NCI-H446 treated with DMSO at 0.1 percent for 48 hours (cell line): ENCODE measurements at regions not wholly inside any gene's neighbourhood (a gene's known extent, or its start where the extent isn't known, plus 50 kb on each side); places are given as distances from the start of the nearest gene placed in this dataset.
"Not testable (repeated sequence)": the region's sequence is repeated elsewhere in the genome, so short reads cannot be mapped to it uniquely, and the experiment has no call there.

Experiments
- DNase-seq: peaks from one replicate; lab custom pipeline; 2025; lab: John Stamatoyannopoulos, UW

DNA sequence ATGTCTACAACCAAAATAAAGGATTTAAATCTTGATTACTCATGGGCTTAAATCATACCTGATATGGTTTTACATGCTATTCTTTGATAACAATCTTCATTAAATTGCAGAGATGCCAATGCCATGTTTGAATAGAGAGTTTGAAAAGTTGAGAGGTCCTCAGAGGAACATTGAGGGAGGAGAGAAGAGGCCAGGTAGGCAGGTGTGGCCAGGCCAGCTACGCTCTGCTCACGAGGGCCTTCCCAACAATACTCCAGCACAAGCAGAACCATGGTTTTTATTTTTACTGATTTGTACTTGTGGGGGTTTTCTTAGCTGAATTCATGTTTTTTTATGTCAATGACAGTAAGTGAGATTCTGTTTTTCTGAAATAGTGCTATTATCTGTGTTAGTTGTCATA is 158.1 kb upstream of the RFC3 start:
- no peak for DNase-seq

DNA sequence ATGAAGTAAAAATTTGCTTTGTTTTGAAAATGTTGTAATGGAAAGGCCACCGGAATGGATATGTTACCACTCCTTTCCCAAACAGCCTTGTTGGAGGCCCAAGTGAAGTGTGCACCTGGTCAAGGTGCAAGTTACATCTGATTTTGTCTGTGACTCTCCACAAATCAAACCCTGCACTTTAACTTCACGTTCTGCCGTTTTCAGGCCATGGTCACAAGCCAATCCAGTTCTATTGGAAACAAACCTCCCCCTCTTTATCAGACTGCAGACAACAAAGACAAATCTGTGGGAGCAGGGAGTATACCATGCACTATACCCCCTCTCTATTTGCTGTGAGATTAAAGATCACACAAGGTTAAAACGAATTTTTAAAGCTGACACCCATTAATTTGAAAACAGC is 155.6 kb upstream of the RFC3 start:
- no peak for DNase-seq

DNA sequence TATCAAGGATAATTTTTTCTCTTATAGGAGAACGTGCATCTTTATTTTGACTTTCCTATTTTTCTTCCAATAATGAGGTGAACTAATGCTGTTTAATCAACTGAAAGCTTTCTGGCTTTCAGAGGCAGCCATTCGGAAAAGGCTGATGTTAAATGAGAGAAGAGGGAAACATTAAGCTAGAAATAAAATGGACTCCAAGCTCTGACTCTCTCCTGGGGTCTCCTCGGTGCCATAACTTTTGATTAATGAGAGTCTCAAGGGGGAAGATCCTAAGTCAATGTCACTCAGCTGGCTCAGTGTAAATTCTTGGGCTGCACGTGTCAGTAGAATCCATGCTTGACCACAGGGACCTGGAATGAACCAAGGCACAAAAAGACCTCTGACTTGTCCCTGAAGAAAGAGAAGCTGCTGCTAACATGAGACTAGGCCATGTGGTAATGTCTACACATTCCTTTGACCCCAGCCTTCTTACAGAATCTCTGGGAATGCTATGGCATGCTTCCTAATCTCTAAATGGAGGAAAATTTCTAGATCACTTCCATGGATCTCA is 152.2 kb upstream of the RFC3 start:
- DNase-seq: no peak

DNA sequence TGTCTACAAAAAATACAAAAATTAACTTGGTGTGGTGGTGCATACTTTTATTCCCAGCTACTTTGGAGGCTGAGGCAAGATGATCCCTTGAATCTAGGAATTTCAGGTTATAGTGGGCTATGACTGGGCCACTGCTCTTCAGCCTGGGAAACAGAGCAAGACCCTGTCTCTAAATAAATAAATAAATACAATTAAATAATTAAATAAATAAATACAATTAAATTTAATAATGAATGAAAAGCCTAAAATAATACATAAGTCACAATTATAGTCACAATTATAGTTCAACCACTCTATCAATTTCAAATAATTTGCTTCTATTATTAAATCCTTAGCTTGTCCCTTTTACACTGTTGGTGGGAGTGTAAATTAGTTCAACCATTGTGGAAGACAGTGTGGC is 146.4 kb upstream of the RFC3 start:
- no peak for DNase-seq

DNA sequence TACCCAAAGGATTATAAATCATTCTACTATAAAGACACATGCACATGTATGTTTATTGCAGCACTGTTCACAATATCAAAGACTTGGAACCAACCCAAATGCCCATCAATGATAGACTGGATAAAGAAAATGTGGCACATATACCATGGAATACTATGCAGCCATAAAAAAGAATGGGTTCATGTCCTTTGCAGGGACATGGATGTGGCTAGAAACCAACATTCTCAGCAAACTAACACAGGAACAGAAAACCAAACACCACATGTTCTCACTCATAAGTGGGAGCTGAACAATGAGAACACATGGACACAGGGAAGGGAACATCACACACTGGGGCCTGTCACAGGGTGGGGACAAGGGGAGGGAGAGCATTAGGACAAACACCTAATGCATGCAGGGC is 145.9 kb upstream of the RFC3 start:
- not testable (repeated sequence) for DNase-seq

DNA sequence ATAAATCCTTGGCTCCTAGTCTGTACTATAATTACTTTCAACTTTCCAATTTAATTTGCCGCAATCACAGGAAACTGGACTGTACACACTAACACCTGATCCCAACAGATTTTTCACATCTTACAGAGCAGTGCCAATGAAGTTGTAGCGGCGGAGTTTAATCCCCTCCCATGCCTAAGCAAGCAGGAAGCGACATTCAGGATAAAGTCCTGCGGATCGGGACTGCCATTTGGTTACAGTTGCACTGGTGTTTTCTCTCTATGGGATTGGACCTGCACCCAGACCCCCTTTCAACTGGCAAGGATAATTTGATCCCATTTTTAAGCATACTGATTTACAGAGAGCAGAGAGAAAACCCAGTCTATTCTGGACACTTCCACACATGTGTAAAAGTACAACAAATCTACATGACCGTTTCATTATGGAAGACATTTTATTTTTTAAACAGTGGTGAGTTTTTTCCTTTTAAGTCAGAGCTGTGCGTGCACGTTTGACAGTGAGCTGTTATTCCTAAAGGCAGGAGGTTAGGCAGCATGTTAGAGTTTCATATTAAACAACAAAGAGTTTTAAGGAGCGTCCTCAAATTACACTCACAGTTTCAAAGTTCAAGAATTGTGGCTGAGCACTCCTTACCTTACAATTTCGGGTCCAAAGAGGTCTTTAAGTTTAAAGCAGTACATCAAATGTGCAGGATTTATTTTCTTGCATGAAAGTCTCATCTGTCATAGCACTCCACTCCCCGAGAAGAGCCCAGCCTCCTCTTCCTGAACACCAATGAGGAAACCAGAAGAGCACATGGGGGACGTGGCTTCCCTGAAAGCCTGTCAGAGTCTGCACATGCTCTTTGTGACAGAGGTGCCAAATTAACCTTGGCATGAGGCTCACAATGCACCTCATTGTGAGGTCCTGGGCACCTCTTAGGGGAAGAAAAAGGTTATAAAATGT is 141.6 kb upstream of the RFC3 start:
- peak; percentile 78 for DNase-seq

DNA sequence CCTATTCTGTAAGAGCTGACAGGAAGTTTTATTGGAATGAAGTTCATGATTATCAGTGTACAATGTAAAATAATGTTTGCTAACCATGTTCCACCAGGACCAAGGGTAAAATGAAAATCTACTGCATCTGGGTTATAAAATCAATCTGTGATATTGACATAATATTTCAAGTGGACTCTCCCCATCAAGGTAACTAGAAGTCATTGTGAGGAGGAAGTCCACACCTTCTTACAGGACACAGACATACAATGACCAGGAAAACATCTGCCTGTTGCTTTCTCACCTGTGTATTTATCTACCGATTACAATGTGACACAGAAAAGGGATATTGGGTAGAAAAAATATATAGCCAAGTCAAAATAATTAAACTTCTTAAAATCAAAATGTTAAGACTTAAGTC is 140.7 kb upstream of the RFC3 start:
- DNase-seq: no peak

DNA sequence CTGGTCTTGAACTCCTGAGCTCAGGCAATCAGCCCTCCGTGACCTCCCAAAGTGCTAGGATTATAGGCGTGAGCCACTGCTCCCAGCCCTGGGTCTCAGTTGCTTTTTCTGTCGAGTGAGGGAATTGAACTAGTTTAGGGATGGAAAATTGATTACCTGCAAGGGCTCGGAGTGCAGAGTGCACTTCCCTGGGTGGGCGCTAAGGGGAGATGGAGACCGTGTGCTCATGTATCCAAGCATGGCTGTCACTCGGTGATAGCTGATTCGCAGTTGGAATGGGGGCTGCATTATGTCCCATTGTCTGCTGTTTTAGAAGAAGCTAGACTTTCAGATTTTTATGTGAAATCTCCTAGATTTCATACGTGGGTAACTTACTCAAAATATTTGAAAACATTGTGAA is 139.9 kb upstream of the RFC3 start:
- DNase-seq: no peak

DNA sequence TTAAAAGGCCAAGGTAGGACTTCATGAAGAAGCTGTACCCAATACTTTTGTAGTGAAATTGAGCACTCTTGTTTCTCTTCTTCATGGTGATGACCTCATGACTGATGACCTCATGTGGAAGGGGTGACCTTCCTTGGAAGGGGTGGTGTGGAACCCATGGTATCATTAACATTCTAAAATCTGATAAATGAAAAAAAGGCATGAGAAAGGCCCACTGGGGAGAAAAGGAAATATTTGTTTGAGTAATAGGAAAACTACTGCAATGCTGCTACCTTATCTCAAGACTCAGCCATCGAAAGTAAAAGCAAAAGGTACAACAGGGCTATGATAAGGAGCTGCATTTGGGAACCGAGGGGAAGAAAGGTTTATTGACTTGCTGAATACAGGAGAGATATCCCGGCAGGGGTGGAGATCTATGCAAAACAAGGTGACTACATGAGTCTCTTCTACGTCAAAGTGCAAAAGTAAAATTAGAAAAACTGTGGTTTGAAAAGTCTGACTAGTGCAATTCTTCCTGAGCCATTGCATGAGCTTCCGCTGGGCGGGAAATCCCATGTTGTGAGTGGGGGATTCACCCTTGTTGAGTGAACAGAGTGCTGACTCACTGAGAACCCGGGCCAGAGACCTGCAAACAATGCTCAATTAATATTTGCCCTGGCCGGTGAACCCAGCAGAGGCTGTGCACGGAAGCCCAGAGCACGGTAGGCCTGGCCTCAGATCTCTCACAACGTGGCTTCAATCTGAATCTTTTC is 138.9 kb upstream of the RFC3 start:
- no peak for DNase-seq

DNA sequence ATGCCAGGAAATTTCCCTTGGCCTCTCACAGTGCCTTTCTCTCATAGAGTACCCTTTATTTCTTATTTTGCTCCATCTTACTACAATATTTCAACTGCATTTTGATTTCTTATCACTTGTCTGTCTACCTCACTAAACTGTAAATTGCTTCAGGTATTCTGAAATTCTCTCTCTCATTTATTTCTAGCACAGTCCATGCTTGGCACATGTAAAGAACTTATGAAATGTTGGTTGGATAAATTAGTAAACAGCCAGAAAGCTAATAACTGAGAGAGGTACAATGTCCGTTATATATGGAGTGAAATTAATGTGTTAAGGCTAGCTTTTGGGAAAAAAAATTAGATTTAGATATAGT is 138.3 kb upstream of the RFC3 start:
- DNase-seq: no peak

DNA sequence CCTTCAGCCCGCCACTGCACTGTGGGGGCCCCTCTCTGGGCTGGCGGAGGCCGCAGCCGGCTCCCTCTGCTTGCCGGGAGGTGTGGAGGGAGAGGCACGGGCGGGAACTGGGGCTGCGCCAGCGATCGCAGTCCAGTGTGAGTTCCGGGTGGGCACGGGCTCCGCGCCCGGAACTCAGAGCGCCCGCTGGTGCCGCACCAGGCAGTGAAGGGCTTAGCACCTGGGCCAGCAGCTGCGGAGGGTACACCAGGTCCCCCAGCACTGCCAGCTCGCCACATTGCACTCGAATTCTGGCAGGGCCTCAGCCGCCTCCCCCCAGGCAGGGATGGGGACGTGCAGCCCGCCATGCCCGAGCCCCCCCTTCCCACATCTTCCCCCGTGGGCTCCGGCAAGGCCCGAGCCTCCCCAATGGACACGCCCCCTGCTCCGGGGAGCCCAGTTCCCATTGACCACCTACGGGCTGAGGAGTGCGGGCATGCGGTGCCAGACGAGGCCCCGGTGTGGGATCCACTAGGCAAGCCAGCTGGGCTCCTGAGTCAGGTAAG is 135.9 kb upstream of the RFC3 start:
- DNase-seq: no peak

DNA sequence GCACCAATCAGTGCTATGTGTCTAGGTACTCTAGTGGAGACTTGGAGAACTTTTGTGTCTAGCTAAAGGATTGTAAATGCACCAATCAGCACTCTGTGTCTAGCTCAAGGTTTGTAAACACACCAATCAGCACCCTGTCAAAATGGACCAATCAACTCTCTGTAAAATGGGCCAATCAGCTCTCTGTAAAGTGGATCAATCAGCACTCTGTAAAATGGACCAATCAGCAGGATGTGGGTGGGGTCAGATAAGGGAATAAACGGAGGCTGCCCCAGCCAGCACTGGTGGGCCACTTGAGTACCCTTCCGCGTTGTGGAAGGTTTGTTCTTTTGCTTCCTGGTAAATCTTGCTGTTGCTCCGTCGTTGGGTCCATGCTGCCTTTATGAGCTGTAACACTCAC is 135.3 kb upstream of the RFC3 start:
- DNase-seq: not testable (repeated sequence)

DNA sequence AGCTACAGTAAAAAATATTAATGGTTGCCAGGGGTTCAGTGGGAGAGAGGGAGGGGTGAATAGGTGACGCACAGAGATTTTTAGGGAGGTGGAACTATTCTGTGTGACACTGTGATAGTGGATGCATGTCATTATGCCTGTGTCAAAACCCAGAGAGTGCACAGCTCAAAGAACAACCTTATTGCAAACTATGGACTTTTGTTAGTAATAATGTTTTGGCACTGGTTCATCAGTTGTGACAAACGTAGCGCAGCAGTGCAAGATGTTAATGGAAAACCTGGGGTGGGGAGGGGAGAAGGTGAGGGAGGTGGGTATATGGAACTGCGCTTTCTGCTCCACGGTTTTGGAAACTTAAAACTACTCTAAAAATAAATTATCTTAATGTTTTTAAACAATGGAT is 134.6 kb upstream of the RFC3 start:
- no peak for DNase-seq

DNA sequence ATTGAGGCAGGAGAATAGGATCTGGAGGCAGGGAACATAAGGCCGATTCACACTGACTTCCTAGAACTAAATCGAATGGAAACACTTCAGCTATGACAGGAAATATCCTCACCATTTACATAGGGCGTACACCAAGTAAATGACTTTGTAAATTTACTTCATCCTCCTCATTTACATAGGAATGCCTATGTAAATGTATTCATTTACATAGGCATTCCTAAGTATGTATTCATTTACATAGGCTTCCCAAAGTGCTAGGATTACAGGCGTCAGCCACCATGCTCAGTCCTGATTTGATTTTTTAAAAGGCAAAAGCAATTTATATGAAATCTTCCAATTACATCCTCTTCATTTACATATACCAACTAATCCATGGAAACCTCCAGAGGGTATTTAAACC is 133.1 kb upstream of the RFC3 start:
- no peak for DNase-seq

DNA sequence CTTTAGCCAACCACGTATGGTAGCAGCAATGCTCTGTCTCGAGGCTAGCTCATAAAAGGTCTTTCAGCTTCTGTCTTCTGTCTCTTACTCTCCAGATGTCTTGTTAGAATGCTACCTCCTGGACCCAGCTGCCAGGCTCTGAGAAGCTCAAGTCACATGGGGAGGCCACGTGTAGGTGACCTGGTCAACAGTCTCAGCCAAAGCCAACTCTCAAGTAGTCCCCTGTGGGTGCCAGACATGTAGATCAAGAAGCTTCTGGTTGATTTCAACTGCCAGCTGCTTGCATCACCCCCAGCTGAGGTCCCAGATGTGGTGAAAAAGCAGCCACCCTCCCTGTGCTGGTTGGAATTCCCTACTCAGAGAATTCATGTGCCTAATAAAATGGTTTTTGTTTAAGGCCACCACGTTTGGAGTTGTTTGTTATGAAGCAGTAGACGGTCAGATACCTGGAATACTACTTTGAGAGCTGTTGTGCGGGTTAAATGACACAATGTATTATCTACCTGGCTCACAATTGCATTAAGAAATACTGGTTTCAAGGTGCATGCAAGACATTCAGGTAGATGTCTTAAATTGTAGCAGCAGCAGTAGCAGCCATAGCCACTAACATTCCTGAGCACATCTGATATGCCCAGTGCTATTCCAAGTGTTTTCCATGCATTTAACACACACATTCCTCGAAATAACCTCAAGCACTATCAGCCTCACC is 131.0 kb upstream of the RFC3 start:
- no peak for DNase-seq

DNA sequence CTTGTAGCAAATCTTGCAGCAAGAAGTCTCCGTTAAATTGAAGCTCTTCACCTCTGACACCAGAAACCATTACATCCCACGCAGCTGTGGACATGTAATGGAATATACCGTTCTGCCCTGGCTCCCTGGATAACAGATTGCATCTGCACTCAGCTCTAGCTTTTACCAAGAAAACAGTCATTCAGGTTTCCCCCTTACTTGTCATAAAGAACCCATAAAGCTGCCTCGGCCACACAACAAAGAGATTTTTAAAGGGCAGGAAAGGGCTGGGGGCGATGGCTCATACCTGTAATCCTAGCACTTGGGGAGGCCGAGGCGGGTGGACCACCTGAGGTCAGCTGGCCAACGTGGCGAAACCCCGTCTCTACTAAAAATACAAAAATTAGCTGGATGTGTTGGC is 127.6 kb upstream of the RFC3 start:
- DNase-seq: no peak

DNA sequence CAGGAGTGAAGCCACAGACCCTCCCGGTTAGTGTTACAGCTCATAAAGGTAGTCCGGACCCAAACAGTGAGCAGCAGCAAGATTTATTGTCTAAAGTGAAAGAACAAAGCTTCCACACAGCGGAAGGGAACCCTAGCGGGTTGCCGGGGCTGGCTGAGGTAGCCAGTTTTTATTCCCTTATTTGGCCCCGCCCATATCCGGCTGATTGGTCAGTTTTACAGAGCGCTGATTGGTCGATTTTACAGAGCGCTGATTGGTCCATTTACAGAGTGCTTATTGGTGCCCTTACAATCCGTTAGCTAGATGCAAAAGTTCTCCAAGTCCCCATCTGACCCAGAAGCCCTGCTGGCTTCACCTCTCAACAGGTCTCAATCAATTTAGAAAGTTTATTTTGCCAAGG is 126.0 kb upstream of the RFC3 start:
- no peak for DNase-seq

DNA sequence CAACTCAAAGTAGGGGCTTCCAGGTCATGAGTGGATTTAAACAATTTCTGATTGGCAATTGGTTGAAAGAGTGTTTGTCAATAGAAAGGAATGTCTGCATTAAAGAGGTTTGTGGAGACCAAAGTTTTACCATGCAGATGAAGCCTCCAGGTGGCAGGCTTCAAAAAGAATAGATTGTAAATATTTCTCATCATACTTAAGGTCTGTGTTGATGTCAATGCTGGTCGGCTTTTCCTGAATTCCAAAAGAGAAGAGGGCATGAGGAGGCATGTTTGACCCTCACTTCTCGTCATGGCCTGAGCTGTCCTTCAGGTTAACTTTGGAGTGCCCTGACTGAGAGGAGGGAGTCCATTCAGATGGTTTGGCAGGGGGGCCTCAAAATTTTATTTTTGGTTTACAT is 125.4 kb upstream of the RFC3 start:
- no peak for DNase-seq

DNA sequence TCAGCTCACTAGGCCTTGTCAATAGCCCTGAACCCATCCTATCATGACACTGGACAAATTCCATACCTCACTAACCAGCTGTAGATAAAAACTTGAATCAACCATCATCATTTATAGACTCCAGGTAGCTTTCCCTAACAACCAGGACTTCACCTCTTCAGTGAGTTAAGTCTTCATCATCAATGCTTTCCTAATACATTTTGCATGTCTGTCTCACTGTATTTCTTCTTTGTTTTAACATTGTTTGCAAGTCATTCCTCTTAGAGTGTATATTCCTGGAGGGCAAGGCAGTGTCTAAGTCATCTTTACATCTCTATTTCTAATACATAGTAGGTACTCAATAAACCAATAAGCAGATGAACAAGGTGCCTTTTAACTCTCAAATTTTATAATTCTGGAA is 123.4 kb upstream of the RFC3 start:
- no peak for DNase-seq

DNA sequence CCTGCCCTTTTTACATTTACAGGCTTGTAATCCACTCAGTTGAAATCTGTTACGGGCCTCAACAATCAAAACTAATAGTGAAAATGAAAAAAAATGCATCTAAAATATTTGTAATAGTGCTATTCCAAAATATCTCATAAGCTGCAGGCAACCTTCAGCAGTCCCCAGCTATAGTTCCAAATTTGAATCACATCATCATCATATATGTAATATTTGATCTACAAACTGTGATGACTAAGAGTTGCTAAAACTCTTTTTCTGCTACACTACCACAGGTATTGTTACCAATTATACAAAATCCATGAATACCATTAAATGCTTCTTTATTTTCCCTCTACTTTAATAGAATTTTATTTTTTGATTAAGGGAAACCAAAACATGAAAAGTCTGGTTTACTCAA is 121.4 kb upstream of the RFC3 start:
- no peak for DNase-seq

DNA sequence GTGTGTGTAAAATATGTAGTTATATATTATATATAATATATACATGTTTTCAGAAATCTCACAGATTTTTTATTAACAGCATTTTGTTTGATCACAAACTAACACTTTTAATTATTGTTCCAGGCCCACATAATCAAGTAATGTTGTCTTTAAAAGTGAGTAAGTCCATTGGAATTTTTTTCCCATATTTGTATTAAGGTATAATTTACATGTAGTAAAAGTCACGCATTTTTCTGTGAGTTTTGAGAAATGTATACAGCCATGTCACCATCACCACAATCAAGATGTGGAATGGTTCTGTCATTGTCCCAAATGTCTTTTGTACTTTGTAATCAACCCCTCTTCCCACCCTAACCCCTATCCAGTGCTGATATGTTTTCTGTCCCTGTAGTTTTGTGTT is 120.0 kb upstream of the RFC3 start:
- no peak for DNase-seq

DNA sequence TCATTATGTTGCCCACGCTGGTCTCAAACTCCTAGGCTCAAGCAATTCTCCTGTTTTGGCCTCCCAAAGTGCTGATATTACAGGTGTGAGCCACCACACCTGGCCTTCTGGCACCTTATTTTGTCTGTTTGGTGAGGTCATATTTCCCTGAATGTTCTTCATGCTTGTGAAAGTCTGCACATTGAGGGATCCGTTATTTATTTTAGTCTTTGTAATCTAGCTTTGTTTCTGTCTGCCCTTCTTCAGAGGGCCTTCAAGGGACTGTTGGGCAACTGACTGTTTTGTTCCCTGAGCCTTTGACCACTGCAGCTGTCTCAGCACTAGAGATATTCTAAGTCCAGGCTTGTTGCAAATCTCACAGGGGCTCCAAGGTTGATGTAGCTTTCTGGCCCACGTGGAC is 110.5 kb upstream of the RFC3 start:
- DNase-seq: no peak
